Nephron progenitor cell (in vitro differentiated cells): ENCODE measurements at regions not wholly inside any gene's neighbourhood (a gene's known extent, or its start where the extent isn't known, plus 50 kb on each side); places are given as distances from the start of the nearest gene placed in this dataset.

Experiments used
- DNase-seq: peaks from one replicate; pipeline ENCODE4 v3.0.0; 2021
- H3K27ac Mint-ChIP-seq: 2 replicates; pipeline ENCODE4 v1.8.0; 2021; ENCODE audit warnings: mild to moderate bottlenecking, moderate library complexity, mixed read lengths
- H3K27me3 Mint-ChIP-seq: 2 replicates; pipeline ENCODE4 v1.8.0; 2021; ENCODE audit warnings: mild to moderate bottlenecking, low read depth, mixed read lengths; ENCODE audit not compliant: poor library complexity
- H3K36me3 Mint-ChIP-seq: 2 replicates; pipeline ENCODE4 v1.8.0; 2021; ENCODE audit warnings: low read depth, mixed read lengths
- H3K4me1 Mint-ChIP-seq: 2 replicates; pipeline ENCODE4 v1.8.0; 2021; ENCODE audit warnings: mixed read lengths
- H3K4me3 Mint-ChIP-seq: 2 replicates; pipeline ENCODE4 v1.8.0; 2021; ENCODE audit warnings: mild to moderate bottlenecking, moderate library complexity, mixed read lengths
- H3K9me3 Mint-ChIP-seq: 2 replicates; pipeline ENCODE4 v1.8.0; 2021; ENCODE audit warnings: mild to moderate bottlenecking, moderate library complexity, mixed read lengths
- TF ChIP-seq, protein P1 (sequence below): fragments of 200-600 bp; sonication (generic); IDR thresholded peaks from 2 replicates; pipeline ENCODE4 v1.5.0; 2021; ENCODE audit warnings: antibody characterized with exemption

DNA sequence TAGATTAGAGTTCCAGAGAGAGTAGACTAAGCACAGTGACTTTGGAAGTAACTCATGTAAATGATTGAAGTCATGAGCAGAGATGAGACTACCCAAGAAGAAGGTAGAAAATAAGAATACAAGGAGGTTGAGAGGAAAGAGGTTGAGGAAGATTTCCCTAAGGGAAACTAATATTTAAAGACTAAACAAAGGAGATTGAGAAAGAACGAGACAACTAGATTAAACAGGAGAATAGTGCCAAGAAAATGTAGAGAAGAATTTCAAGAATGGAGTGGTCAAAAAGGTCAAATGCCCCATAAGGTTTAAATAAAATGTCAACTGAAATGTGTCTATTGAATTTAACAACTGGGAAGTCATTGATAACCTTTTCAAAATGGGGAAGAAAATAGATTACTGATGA lies 59.0 kb downstream of the RPS29 start:
- H3K4me3 Mint-ChIP-seq: no peak overlapping the region
- H3K9me3 Mint-ChIP-seq: peaks cover 1% of the 10 kb centered on the region
- TF ChIP-seq, protein P1, sequence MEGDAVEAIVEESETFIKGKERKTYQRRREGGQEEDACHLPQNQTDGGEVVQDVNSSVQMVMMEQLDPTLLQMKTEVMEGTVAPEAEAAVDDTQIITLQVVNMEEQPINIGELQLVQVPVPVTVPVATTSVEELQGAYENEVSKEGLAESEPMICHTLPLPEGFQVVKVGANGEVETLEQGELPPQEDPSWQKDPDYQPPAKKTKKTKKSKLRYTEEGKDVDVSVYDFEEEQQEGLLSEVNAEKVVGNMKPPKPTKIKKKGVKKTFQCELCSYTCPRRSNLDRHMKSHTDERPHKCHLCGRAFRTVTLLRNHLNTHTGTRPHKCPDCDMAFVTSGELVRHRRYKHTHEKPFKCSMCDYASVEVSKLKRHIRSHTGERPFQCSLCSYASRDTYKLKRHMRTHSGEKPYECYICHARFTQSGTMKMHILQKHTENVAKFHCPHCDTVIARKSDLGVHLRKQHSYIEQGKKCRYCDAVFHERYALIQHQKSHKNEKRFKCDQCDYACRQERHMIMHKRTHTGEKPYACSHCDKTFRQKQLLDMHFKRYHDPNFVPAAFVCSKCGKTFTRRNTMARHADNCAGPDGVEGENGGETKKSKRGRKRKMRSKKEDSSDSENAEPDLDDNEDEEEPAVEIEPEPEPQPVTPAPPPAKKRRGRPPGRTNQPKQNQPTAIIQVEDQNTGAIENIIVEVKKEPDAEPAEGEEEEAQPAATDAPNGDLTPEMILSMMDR: no peak
- H3K27me3 Mint-ChIP-seq: peaks cover 7% of the 10 kb centered on the region
- no peaks in the 10 kb centered on the region for H3K36me3 Mint-ChIP-seq
- no peak for DNase-seq
- H3K4me1 Mint-ChIP-seq: no peaks in the 10 kb centered on the region
- H3K27ac Mint-ChIP-seq: no peak overlapping the region

DNA sequence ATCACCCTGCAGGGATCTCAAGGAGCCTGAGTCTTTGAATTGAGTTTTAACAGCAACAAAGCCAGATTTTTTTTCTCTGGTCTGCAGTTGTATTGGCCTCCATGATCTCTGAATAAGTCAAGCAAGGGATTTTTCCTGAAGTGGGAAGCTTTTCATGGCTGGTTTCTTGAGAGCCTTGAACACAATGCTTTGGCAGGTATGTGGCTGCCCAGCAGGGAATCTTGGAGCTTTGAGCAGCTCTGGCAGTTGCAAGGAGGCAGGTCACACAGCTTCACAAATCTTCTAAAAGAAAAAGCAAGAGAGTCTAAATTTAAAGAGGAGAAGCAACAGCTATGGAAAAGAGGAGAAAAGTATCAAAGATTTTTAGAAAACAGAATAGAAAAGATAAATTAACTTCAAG lies 60.1 kb downstream of the RPS29 start:
- Mint-ChIP-seq H3K27me3 (peaks cover 7% of the 10 kb centered on the region), H3K27ac (peak overlapping the region; percentile 66), H3K36me3 (no peaks in the 10 kb centered on the region), H3K4me3 (no peak overlapping the region), H3K9me3 (no peaks in the 10 kb centered on the region), H3K4me1 (no peaks in the 10 kb centered on the region)
- DNase-seq: no peak
- TF ChIP-seq, protein P1: no peak

DNA sequence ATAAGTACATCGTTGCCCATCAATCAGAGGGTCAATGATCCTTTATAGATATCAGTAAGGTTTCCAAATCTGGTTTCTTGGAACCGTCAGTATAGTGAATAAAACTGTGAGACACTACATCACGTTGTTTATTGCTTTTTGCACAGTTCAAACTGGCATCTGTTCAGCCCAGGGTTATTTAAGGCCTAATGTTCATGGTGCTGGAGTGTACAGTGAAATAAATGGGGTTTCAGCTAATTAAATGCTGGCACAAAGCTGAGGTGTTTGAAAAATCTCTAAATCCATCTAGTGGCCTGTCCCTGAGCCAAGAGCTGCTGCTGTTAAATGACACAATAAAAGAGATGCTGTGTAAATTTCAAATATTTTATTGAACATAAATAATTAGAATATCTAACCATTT lies 69.9 kb downstream of the RPS29 start:
- TF ChIP-seq, protein P1: no peak
- no peaks in the 10 kb centered on the region for H3K9me3 Mint-ChIP-seq
- H3K36me3 Mint-ChIP-seq: no peaks in the 10 kb centered on the region
- DNase-seq: no peak
- H3K27ac Mint-ChIP-seq: no peak overlapping the region
- H3K27me3 Mint-ChIP-seq: no peaks in the 10 kb centered on the region
- no peak overlapping the region for H3K4me3 Mint-ChIP-seq
- peaks cover 8% of the 10 kb centered on the region for H3K4me1 Mint-ChIP-seq

DNA sequence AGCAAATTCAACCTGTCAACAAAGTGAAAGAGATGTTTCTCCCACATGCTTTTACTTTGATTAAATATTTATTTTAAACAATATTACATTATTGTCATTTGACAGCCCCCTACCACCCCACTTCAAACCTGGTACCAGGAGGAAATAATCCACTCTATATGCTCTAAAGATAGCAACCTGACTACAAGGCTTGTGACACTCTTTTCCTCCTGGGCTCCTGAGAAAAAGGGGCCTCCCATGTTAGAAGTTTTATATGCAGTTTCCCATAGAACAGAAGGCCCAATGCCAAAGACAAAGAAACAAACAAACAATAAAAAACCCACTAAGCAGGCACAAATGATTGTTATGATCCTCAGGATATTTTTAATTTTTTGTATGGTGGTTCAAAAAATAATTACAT lies 73.6 kb downstream of the RPS29 start:
- Mint-ChIP-seq H3K27me3 (no peaks in the 10 kb centered on the region), H3K4me1 (peaks cover 8% of the 10 kb centered on the region), H3K4me3 (no peak overlapping the region), H3K9me3 (peaks cover 18% of the 10 kb centered on the region), H3K27ac (peak overlapping the region; percentile 34), H3K36me3 (no peaks in the 10 kb centered on the region)
- TF ChIP-seq, protein P1: no peak
- no peak for DNase-seq

DNA sequence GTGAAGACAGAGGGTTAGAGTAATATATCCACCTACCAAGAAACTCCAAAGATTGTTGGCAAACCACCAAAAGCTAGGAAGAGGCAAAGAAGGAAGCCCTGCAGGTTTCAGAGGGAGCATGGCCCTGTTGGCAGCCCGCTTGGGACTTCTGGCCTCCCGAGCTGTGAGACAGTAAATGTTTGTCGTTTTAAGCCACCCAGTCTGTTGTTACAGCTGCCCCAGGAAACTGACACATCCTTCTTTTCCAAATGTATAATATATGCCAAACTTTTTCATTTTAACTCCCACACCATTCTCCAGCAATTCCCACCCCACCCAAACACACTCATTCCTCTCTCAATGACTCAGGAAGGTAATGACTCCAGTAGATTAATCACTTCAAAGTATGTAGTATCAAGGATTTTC lies 74.0 kb downstream of the RPS29 start:
- TF ChIP-seq, protein P1: no peak
- Mint-ChIP-seq H3K4me1 (peaks cover 8% of the 10 kb centered on the region), H3K4me3 (no peak overlapping the region), H3K27me3 (no peaks in the 10 kb centered on the region), H3K9me3 (peaks cover 18% of the 10 kb centered on the region), H3K36me3 (no peaks in the 10 kb centered on the region), H3K27ac (peak overlapping the region; percentile 15)
- no peak for DNase-seq

DNA sequence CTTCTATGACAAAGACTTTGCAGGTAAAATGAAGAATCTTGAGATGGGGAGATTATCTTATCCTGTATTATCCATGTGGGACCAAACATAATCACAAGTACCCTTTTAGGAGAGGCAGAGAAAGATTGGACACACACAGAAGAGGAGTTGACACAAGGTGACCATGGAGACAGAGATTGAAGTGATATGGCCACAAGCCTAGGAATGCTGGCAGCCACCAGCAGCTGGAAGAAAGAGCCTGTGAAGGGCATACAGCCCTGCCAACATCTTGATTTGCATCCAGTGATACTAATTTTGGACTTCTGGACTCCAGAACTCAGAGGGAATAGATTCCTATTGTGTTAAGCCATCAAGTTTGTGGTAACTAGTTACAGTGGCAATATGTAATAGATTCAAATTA lies 78.1 kb downstream of the RPS29 start:
- TF ChIP-seq, protein P1: no peak
- Mint-ChIP-seq H3K9me3 (peaks cover 18% of the 10 kb centered on the region), H3K27me3 (no peaks in the 10 kb centered on the region), H3K36me3 (no peaks in the 10 kb centered on the region), H3K4me3 (no peak overlapping the region), H3K27ac (no peak overlapping the region), H3K4me1 (peaks cover 22% of the 10 kb centered on the region)
- DNase-seq: no peak
